ENCODE measurements at regions not wholly inside any gene's neighbourhood (a gene's known extent, or its start where the extent isn't known, plus 50 kb on each side); places are given as distances from the start of the nearest gene placed in this dataset.

GRCh38 chr3:117903226-117903625 lies 1131.4 kb downstream of the IGSF11 start:
- DNase-seq (ENCODE audit: extremely low spot score, unreplicated experiment) = no peak
- H3K9me3 Mint-ChIP-seq = no peaks in the 10 kb centered on the region
- no peak overlapping the region for H3K27ac Mint-ChIP-seq
- H3K4me1 Mint-ChIP-seq (ENCODE audit: unreplicated experiment) = no peaks in the 10 kb centered on the region
- H3K4me3 Mint-ChIP-seq = no peak overlapping the region
- no peaks in the 10 kb centered on the region for H3K27me3 Mint-ChIP-seq
- peaks cover 6% of the 10 kb centered on the region for H3K36me3 Mint-ChIP-seq
- no peak for TF ChIP-seq CTCF (conservative IDR thresholded peaks at IDR 0.05)

- peaks cover 3% of the 10 kb centered on the region for H3K4me1 Mint-ChIP-seq (ENCODE audit: unreplicated experiment)
- no peak overlapping the region for H3K4me3 Mint-ChIP-seq
- no peak for DNase-seq (ENCODE audit: extremely low spot score, unreplicated experiment)
- H3K9me3 Mint-ChIP-seq = no peaks in the 10 kb centered on the region
- no peaks in the 10 kb centered on the region for H3K27me3 Mint-ChIP-seq
- TF ChIP-seq CTCF (conservative IDR thresholded peaks at IDR 0.05) = no peak
- H3K36me3 Mint-ChIP-seq = no peaks in the 10 kb centered on the region
- no peak overlapping the region for H3K27ac Mint-ChIP-seq
Observed at GRCh38 chr3:117910820-117911521, 1123.7 kb downstream of the IGSF11 start.

- TF ChIP-seq CTCF (conservative IDR thresholded peaks at IDR 0.05) = no peak
- Mint-ChIP-seq H3K27ac (no peak overlapping the region), H3K9me3 (no peaks in the 10 kb centered on the region), H3K4me1 (ENCODE audit: unreplicated experiment) (peaks cover 3% of the 10 kb centered on the region), H3K36me3 (no peaks in the 10 kb centered on the region), H3K4me3 (no peak overlapping the region), H3K27me3 (no peaks in the 10 kb centered on the region)
- DNase-seq (ENCODE audit: extremely low spot score, unreplicated experiment) = no peak
Observed at GRCh38 chr3:117912352-117912751, 1122.3 kb downstream of the IGSF11 start.

- no peak for DNase-seq (ENCODE audit: extremely low spot score, unreplicated experiment)
Observed at GRCh38 chr3:117914540-117915100, 1120.0 kb downstream of the IGSF11 start.

GRCh38 chr3:117916839-117917238 lies 1117.8 kb downstream of the IGSF11 start:
- Mint-ChIP-seq H3K36me3 (no peaks in the 10 kb centered on the region), H3K9me3 (no peaks in the 10 kb centered on the region), H3K27ac (no peak overlapping the region), H3K4me3 (no peak overlapping the region), H3K4me1 (ENCODE audit: unreplicated experiment) (peaks cover 5% of the 10 kb centered on the region), H3K27me3 (no peaks in the 10 kb centered on the region)
- no peak for TF ChIP-seq CTCF (conservative IDR thresholded peaks at IDR 0.05)
- no peak for DNase-seq (ENCODE audit: extremely low spot score, unreplicated experiment)

More at GRCh38 chr3:117914540-117915100, 1120.0 kb downstream of the IGSF11 start:
- no peak for TF ChIP-seq CTCF (conservative IDR thresholded peaks at IDR 0.05)
- Mint-ChIP-seq H3K27ac (no peak overlapping the region), H3K27me3 (no peaks in the 10 kb centered on the region), H3K9me3 (no peaks in the 10 kb centered on the region), H3K36me3 (no peaks in the 10 kb centered on the region), H3K4me3 (no peak overlapping the region), H3K4me1 (ENCODE audit: unreplicated experiment) (peaks cover 5% of the 10 kb centered on the region)

All from type B pancreatic cell (in vitro differentiated cells).